ENCODE measurements at regions not wholly inside any gene's neighbourhood (a gene's known extent, or its start where the extent isn't known, plus 50 kb on each side); places are given as distances from the start of the nearest gene placed in this dataset.

DNA sequence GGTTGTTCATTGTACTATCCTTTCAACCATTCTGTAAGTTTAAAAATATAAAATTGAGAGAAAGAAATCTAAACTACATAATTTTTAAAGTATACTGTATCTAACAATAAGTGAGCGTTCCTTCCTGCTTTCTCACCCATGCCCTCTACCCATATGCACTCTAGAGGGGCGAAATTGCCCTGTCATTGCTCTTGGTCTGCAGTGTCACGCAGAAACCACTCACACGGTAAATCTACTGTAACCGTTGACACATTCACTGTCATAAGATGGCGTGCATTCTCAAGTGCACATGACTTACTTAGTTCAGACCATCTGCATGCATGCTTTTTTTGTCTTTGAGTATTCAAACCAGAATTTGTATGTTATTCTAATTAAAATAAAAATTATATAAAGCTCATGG is 55.7 kb upstream of the NIPBL start:
- no peak for DNase-seq (ENCODE audit: low spot score)
- WGBS (ENCODE audit: low lambda C conversion rate, missing lambda C conversion rate) = 83% methylated on average over 6 of the region's 6 CpGs
- peaks cover 10% of the 10 kb centered on the region for H3K27me3 ChIP-seq

GRCh38 chr5:36826694-36827093 is 49.9 kb upstream of the NIPBL start:
- H3K4me2 ChIP-seq = no peak overlapping the region
- TF ChIP-seq EZH2phosphoT487 (IDR thresholded peaks at IDR 0.05; ENCODE audit: low read depth, severe bottlenecking, unreplicated experiment) = no peak
- TF ChIP-seq CTCF (IDR thresholded peaks at IDR 0.05; ENCODE audit: poor library complexity) = no peak
- TF ChIP-seq EZH2 (IDR thresholded peaks at IDR 0.05; ENCODE audit: borderline replicate concordance) = no peak
- H3K79me2 ChIP-seq = no peaks in the 10 kb centered on the region
- WGBS (ENCODE audit: low lambda C conversion rate, missing lambda C conversion rate) = 83% methylated on average over 2 of the region's 2 CpGs
- no peaks in the 10 kb centered on the region for H3K36me3 ChIP-seq (replicated peaks; ENCODE audit: insufficient read depth, low read depth)
- no peak overlapping the region for H3K4me3 ChIP-seq
- H4K20me1 ChIP-seq (ENCODE audit: insufficient read depth, poor library complexity, severe bottlenecking) = no peaks in the 10 kb centered on the region
- no peaks in the 10 kb centered on the region for H3K9me2 ChIP-seq (replicated peaks; ENCODE audit: insufficient read depth)
- peaks cover 10% of the 10 kb centered on the region for H3K27me3 ChIP-seq
- H2AFZ ChIP-seq = no peak overlapping the region
- no peak for DNase-seq (ENCODE audit: low spot score)
- H3K9me3 ChIP-seq (ENCODE audit: low read depth) = no peaks in the 10 kb centered on the region
- H3K4me1 ChIP-seq (ENCODE audit: insufficient read depth) = no peaks in the 10 kb centered on the region
- no peak overlapping the region for H3K27ac ChIP-seq

More for the DNA sequence above, 55.7 kb upstream of the NIPBL start:
- no peak overlapping the region for H3K27ac ChIP-seq
- H3K4me3 ChIP-seq = no peak overlapping the region
- H3K9me3 ChIP-seq (ENCODE audit: low read depth) = no peaks in the 10 kb centered on the region
- H3K79me2 ChIP-seq = no peaks in the 10 kb centered on the region
- no peak overlapping the region for H3K4me2 ChIP-seq
- H3K36me3 ChIP-seq (replicated peaks; ENCODE audit: insufficient read depth, low read depth) = no peaks in the 10 kb centered on the region
- H2AFZ ChIP-seq = no peak overlapping the region
- no peaks in the 10 kb centered on the region for H4K20me1 ChIP-seq (ENCODE audit: insufficient read depth, poor library complexity, severe bottlenecking)
- H3K9me2 ChIP-seq (replicated peaks; ENCODE audit: insufficient read depth) = no peaks in the 10 kb centered on the region
- no peaks in the 10 kb centered on the region for H3K4me1 ChIP-seq (ENCODE audit: insufficient read depth)
- TF ChIP-seq EZH2 (IDR thresholded peaks at IDR 0.05; ENCODE audit: borderline replicate concordance) = no peak
- no peak for TF ChIP-seq EZH2phosphoT487 (IDR thresholded peaks at IDR 0.05; ENCODE audit: low read depth, severe bottlenecking, unreplicated experiment)
- TF ChIP-seq CTCF (IDR thresholded peaks at IDR 0.05; ENCODE audit: poor library complexity) = no peak
